Cardiac muscle cell (in vitro differentiated cells and primary cell): ENCODE measurements at regions not wholly inside any gene's neighbourhood (a gene's known extent, or its start where the extent isn't known, plus 50 kb on each side); places are given as distances from the start of the nearest gene placed in this dataset.

Experiments
- DNase-seq, 2 donors: peaks; one replicate each; pipeline versions ENCODE4 v3.0.0 to v3.0.0-alpha.2; 2010 to 2017; ENCODE audit warnings: low read depth in 1 of 2, low spot score in 1 of 2
- H3K27ac ChIP-seq: fragments of 200-600 bp; sonication (generic); 2 replicates; pipeline ENCODE4 v1.5.1; 2016
- H3K27me3 ChIP-seq: fragments of 200-600 bp; sonication (generic); 2 replicates; pipeline ENCODE4 v1.6.0; 2016; ENCODE audit warnings: control low read depth
- H3K36me3 ChIP-seq: fragments of 200-600 bp; sonication (generic); 2 replicates; pipeline ENCODE4 v1.5.1; 2016; ENCODE audit warnings: control low read depth
- H3K4me1 ChIP-seq: fragments of 200-600 bp; sonication (generic); 2 replicates; pipeline ENCODE4 v1.8.1; 2017; ENCODE audit warnings: low read depth, mild to moderate bottlenecking, mixed run types
- H3K4me3 ChIP-seq: fragments of 200-600 bp; sonication (generic); 2 replicates; pipeline ENCODE4 v1.5.1; 2016; ENCODE audit warnings: mild to moderate bottlenecking
- H3K9me3 ChIP-seq: fragments of 200-600 bp; sonication (generic); 2 replicates; pipeline ENCODE4 v1.5.1; 2017; ENCODE audit warnings: low read depth, mild to moderate bottlenecking, control low read depth
- CTCF ChIP-seq: IDR thresholded peaks from 2 replicates; pipeline ENCODE4 v1.5.1; 2012; ENCODE audit warnings: low read depth, mild to moderate bottlenecking, low read length

GRCh38 chr13:97780486-97780885 lies 173.0 kb upstream of the IPO5 start:
- no peaks in the 10 kb centered on the region for H3K4me1 ChIP-seq
- TF ChIP-seq CTCF, result no peak
- DNase-seq, result no peak

GRCh38 chr13:97781891-97782305 lies 171.6 kb upstream of the IPO5 start:
- DNase-seq, result peak in 1 of 2 donors; percentile 70
- Histone ChIP-seq H3K4me1 (no peaks in the 10 kb centered on the region), H3K27me3 (no peaks in the 10 kb centered on the region), H3K4me3 (no peak overlapping the region), H3K27ac (no peak overlapping the region), H3K36me3 (no peaks in the 10 kb centered on the region), H3K9me3 (no peaks in the 10 kb centered on the region)
- no peak for TF ChIP-seq CTCF

More at GRCh38 chr13:97780486-97780885, 173.0 kb upstream of the IPO5 start:
- H3K36me3 ChIP-seq, result no peaks in the 10 kb centered on the region
- no peaks in the 10 kb centered on the region for H3K9me3 ChIP-seq
- H3K4me3 ChIP-seq, result no peak overlapping the region
- H3K27ac ChIP-seq, result no peak overlapping the region
- no peaks in the 10 kb centered on the region for H3K27me3 ChIP-seq

GRCh38 chr13:97786510-97786909 lies 167.0 kb upstream of the IPO5 start:
- no peaks in the 10 kb centered on the region for H3K27me3 ChIP-seq

GRCh38 chr13:97797553-97797952 lies 155.9 kb upstream of the IPO5 start:
- H3K27ac ChIP-seq, result no peak overlapping the region
- H3K4me3 ChIP-seq, result no peak overlapping the region
- no peaks in the 10 kb centered on the region for H3K9me3 ChIP-seq
- no peaks in the 10 kb centered on the region for H3K4me1 ChIP-seq
- no peak for TF ChIP-seq CTCF
- H3K27me3 ChIP-seq, result no peaks in the 10 kb centered on the region
- no peak for DNase-seq
- H3K36me3 ChIP-seq, result no peaks in the 10 kb centered on the region

More at GRCh38 chr13:97786510-97786909, 167.0 kb upstream of the IPO5 start:
- H3K9me3 ChIP-seq, result no peaks in the 10 kb centered on the region
- H3K36me3 ChIP-seq, result no peaks in the 10 kb centered on the region
- H3K4me1 ChIP-seq, result no peaks in the 10 kb centered on the region
- H3K4me3 ChIP-seq, result no peak overlapping the region
- H3K27ac ChIP-seq, result no peak overlapping the region
- peak in 1 of 2 donors; percentile 40 for DNase-seq
- TF ChIP-seq CTCF, result no peak

- Histone ChIP-seq H3K4me3 (no peak overlapping the region), H3K27me3 (no peaks in the 10 kb centered on the region)
- no peak for TF ChIP-seq CTCF
Observed at GRCh38 chr13:97798171-97798821, 155.2 kb upstream of the IPO5 start.

More at GRCh38 chr13:97798171-97798821, 155.2 kb upstream of the IPO5 start:
- H3K9me3 ChIP-seq, result no peaks in the 10 kb centered on the region
- no peak overlapping the region for H3K27ac ChIP-seq
- peak in 1 of 2 donors; percentile 59 for DNase-seq
- H3K4me1 ChIP-seq, result no peaks in the 10 kb centered on the region
- no peaks in the 10 kb centered on the region for H3K36me3 ChIP-seq
